ENCODE measurements at regions not wholly inside any gene's neighbourhood (a gene's known extent, or its start where the extent isn't known, plus 50 kb on each side); places are given as distances from the start of the nearest gene placed in this dataset.

- no peak for TF ChIP-seq CTCF (IDR thresholded peaks at IDR 0.05)
- TF ChIP-seq POLR2A (IDR thresholded peaks at IDR 0.05), result no peak
Measured at GRCh38 chr14:83940253-83940652, 1589.7 kb upstream of the FLRT2 start.
